Hepatocyte (in vitro differentiated cells): ENCODE measurements at regions not wholly inside any gene's neighbourhood (a gene's known extent, or its start where the extent isn't known, plus 50 kb on each side); places are given as distances from the start of the nearest gene placed in this dataset.

Experiments
- DNase-seq: peaks from one replicate; pipeline ENCODE4 v3.0.0-alpha.2; 2016; ENCODE audit warnings: low spot score
- H2AFZ ChIP-seq: fragments of 200-600 bp; sonication (generic); 2 replicates; pipeline ENCODE4 v1.6.0; 2016; ENCODE audit warnings: antibody characterized with exemption, mild to moderate bottlenecking
- H3K27ac ChIP-seq: fragments of 200-600 bp; sonication (generic); 2 replicates; pipeline ENCODE4 v1.5.1; 2016; ENCODE audit warnings: mild to moderate bottlenecking
- H3K27me3 ChIP-seq: fragments of 200-600 bp; sonication (generic); 2 replicates; pipeline ENCODE4 v1.6.1; 2016
- H3K36me3 ChIP-seq: fragments of 200-600 bp; sonication (generic); replicated peaks from 2 replicates; pipeline ENCODE4 v1.5.1; 2016; ENCODE audit warnings: low read depth; ENCODE audit not compliant: insufficient read depth
- H3K4me1 ChIP-seq: fragments of 200-600 bp; sonication (generic); 2 replicates; pipeline ENCODE4 v1.5.1; 2016; ENCODE audit warnings: mild to moderate bottlenecking, moderate library complexity; ENCODE audit not compliant: insufficient read depth
- H3K4me2 ChIP-seq: fragments of 200-600 bp; sonication (generic); 2 replicates; pipeline ENCODE4 v1.6.0; 2016
- H3K4me3 ChIP-seq: fragments of 200-600 bp; sonication (generic); 2 replicates; pipeline ENCODE4 v1.5.1; 2016; ENCODE audit warnings: mild to moderate bottlenecking
- H3K79me2 ChIP-seq: fragments of 200-600 bp; sonication (generic); 2 replicates; pipeline ENCODE4 v1.6.0; 2017; ENCODE audit warnings: mild to moderate bottlenecking
- H3K9me2 ChIP-seq: fragments of 200-600 bp; sonication (generic); replicated peaks from 2 replicates; pipeline ENCODE4 v1.6.0; 2017; ENCODE audit warnings: mild to moderate bottlenecking; ENCODE audit not compliant: insufficient read depth
- H3K9me3 ChIP-seq: fragments of 200-600 bp; sonication (generic); 2 replicates; pipeline ENCODE4 v1.5.1; 2016; ENCODE audit warnings: low read depth, mild to moderate bottlenecking
- H4K20me1 ChIP-seq: fragments of 200-600 bp; sonication (generic); 2 replicates; pipeline ENCODE4 v1.6.0; 2016; ENCODE audit warnings: mild to moderate bottlenecking; ENCODE audit not compliant: insufficient read depth, poor library complexity, severe bottlenecking
- EZH2 ChIP-seq: fragments of 200-600 bp; sonication (generic); IDR thresholded peaks from 2 replicates; pipeline ENCODE4 v1.6.1; 2016; ENCODE audit warnings: antibody characterized with exemption, mild to moderate bottlenecking, borderline replicate concordance
- EZH2phosphoT487 ChIP-seq: fragments of 200-600 bp; sonication (generic); IDR thresholded peaks from one replicate; pipeline ENCODE4 v1.6.1; 2018; ENCODE audit warnings: antibody characterized with exemption, mild to moderate bottlenecking, low read depth, moderate library complexity; ENCODE audit not compliant: unreplicated experiment, severe bottlenecking
- WGBS: methylation state at CpG from one replicate; pipeline ENCODE4 v1.1.6; 2016; ENCODE audit warnings: low lambda C conversion rate; ENCODE audit errors: missing lambda C conversion rate; 5-methylcytosine and 5-hydroxymethylcytosine counted together
- TF ChIP-seq, protein P1 (sequence below): fragments of 200-600 bp; sonication (generic); IDR thresholded peaks from 2 replicates; pipeline ENCODE4 v1.5.1; 2016; ENCODE audit warnings: antibody characterized with exemption, mild to moderate bottlenecking; ENCODE audit not compliant: poor library complexity

DNA sequence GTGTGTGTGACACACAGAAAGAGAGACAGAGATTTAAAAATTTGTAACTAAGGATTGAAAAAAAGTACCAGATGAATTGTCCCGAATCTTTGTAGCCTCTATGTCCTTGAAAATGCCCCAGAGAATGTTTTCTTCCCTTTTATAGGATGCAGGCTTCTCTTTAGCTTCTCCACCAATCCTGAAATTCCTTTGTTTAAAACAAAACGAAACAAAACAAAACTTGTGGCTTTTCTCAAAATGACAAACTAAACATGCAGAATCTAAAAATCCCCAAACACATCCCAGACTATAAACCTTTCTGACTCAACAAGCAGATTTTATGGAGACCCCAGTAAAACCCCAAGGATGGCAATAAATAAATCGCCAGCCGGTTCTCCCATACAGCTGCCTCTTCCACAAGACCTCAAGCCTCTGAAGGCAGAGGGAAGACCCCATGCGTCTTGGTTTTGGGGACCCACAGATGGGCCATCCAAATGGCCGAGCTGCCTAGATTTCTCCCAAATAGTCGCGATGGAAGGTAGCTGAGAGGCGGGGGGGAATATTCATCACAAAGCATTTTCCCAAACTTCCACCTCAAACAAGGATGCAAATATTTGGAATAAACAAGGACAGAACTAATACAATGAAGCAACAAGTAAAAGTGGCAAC is 269.5 kb upstream of the FOXF1 start:
- peak overlapping the region; percentile 60 for H3K27ac ChIP-seq
- no peaks in the 10 kb centered on the region for H3K36me3 ChIP-seq
- TF ChIP-seq EZH2phosphoT487 (no peak), EZH2 (no peak)
- TF ChIP-seq, protein P1, sequence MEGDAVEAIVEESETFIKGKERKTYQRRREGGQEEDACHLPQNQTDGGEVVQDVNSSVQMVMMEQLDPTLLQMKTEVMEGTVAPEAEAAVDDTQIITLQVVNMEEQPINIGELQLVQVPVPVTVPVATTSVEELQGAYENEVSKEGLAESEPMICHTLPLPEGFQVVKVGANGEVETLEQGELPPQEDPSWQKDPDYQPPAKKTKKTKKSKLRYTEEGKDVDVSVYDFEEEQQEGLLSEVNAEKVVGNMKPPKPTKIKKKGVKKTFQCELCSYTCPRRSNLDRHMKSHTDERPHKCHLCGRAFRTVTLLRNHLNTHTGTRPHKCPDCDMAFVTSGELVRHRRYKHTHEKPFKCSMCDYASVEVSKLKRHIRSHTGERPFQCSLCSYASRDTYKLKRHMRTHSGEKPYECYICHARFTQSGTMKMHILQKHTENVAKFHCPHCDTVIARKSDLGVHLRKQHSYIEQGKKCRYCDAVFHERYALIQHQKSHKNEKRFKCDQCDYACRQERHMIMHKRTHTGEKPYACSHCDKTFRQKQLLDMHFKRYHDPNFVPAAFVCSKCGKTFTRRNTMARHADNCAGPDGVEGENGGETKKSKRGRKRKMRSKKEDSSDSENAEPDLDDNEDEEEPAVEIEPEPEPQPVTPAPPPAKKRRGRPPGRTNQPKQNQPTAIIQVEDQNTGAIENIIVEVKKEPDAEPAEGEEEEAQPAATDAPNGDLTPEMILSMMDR: no peak
- H3K4me1 ChIP-seq: peaks cover 15% of the 10 kb centered on the region
- H3K4me3 ChIP-seq: no peak overlapping the region
- H3K9me2 ChIP-seq: no peaks in the 10 kb centered on the region
- H3K27me3 ChIP-seq: no peaks in the 10 kb centered on the region
- DNase-seq: no peak
- WGBS: 51% methylated on average over 9 of the region's 9 CpGs
- peak overlapping the region; percentile 52 for H3K4me2 ChIP-seq
- H3K79me2 ChIP-seq: no peaks in the 10 kb centered on the region
- H2AFZ ChIP-seq: no peak overlapping the region
- H4K20me1 ChIP-seq: no peaks in the 10 kb centered on the region
- no peaks in the 10 kb centered on the region for H3K9me3 ChIP-seq

DNA sequence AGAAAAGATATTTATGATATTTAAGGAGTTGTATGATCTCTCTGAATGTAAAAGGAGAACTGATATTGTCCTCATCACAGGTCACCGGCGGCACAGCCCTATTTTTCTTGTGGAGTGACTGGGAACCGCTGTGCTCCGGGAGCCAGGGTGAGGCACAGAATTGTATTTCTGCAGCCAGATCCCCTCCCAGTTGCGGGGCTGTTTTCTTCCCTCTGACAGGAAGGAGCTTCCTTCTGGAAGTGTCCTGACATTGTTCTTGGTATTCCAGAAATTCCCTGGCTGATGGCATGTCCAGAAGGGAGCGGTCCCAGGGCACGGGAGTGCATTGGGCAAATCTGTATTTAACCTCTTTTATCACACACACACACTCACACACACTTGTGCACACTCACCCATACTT is 268.6 kb upstream of the FOXF1 start:
- peak overlapping the region; percentile 60 for H3K27ac ChIP-seq
- no peak overlapping the region for H2AFZ ChIP-seq
- peak overlapping the region; percentile 52 for H3K4me2 ChIP-seq
- no peaks in the 10 kb centered on the region for H3K79me2 ChIP-seq
- H3K9me2 ChIP-seq: no peaks in the 10 kb centered on the region
- TF ChIP-seq, protein P1: no peak
- TF ChIP-seq EZH2phosphoT487 (no peak), EZH2 (no peak)
- H3K4me3 ChIP-seq: no peak overlapping the region
- H3K36me3 ChIP-seq: no peaks in the 10 kb centered on the region
- H3K9me3 ChIP-seq: no peaks in the 10 kb centered on the region
- no peaks in the 10 kb centered on the region for H4K20me1 ChIP-seq
- WGBS: 65% methylated on average over 7 of the region's 7 CpGs
- DNase-seq: no peak
- no peaks in the 10 kb centered on the region for H3K27me3 ChIP-seq
- peaks cover 15% of the 10 kb centered on the region for H3K4me1 ChIP-seq

DNA sequence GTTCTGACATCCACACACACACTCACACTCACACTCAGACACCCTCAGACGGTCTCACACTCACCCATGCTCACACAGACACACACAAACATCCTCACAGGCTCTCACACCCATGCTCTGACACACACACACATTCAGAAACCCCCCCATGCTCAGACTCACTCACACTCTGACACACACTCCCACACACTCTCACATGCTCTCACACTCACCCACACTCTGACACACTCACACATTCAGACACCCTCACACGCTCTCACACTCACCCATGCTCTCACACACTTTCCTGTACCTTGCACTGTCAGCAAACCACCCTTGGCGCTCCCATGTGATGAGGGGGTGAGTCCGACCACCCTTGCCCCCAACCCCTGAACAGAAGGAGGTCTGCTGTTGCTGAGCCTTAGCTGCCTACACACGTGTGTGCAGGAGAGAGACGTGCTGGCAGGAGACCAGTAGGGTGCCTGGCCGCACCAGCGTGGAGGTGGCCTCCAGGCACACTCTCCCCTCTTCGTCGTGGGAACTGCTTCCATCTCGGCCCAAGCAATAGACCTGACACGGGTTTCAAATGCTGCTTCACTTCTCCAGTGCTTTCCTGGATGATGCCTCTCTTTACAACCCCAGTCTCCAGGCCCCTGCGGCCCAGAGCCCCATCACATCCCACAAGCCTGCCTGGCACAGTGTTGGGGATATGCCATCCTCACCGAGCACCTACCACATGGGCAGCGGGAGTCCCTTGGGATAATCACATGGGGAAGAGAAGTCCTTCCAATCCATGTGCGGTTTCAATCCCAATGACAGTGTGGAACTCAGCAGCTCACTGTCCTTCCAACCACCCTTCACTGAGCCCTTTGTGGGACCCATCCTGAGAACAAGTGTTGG is 267.8 kb upstream of the FOXF1 start:
- DNase-seq: no peak
- H3K9me3 ChIP-seq: no peaks in the 10 kb centered on the region
- no peak overlapping the region for H3K4me3 ChIP-seq
- TF ChIP-seq EZH2: no peak
- TF ChIP-seq, protein P1: no peak
- no peak for TF ChIP-seq EZH2phosphoT487
- H4K20me1 ChIP-seq: no peaks in the 10 kb centered on the region
- H3K27me3 ChIP-seq: no peaks in the 10 kb centered on the region
- peaks cover 15% of the 10 kb centered on the region for H3K4me1 ChIP-seq
- H3K9me2 ChIP-seq: no peaks in the 10 kb centered on the region
- no peaks in the 10 kb centered on the region for H3K36me3 ChIP-seq
- WGBS: 85% methylated on average over 16 of the region's 16 CpGs
- H3K4me2 ChIP-seq: no peak overlapping the region
- H2AFZ ChIP-seq: no peak overlapping the region
- no peaks in the 10 kb centered on the region for H3K79me2 ChIP-seq
- no peak overlapping the region for H3K27ac ChIP-seq
